AG04449 (cell line): ENCODE measurements at regions not wholly inside any gene's neighbourhood (a gene's known extent, or its start where the extent isn't known, plus 50 kb on each side); places are given as distances from the start of the nearest gene placed in this dataset.

Experiments used
- CTCF ChIA-PET: fragments of 350-600 bp; formaldehyde crosslinking; extraction: SDS; loops from one replicate; lab custom pipeline; 2021; ENCODE audit warnings: antibody characterized with exemption; lab: Yijun Ruan, JAX
- POLR2A ChIA-PET: fragments of 400-600, 350-600 bp; formaldehyde crosslinking; extraction: SDS; loops from one replicate; lab custom pipeline; 2020; ENCODE audit warnings: antibody characterized with exemption, inconsistent platforms; lab: Yijun Ruan, JAX
- DNase-seq: peaks from one replicate; pipeline ENCODE4 v3.0.0-alpha.2; 2010; ENCODE audit warnings: low read depth, low spot score
- H3K4me3 ChIP-seq: 2 replicates; pipeline ENCODE4 v1.5.1; 2011; ENCODE audit warnings: low read depth, mild to moderate bottlenecking, control low read depth, low read length
- TF ChIP-seq, protein P1 (sequence below): IDR thresholded peaks from one replicate; pipeline ENCODE4 v1.5.1; 2011; ENCODE audit warnings: mild to moderate bottlenecking, moderate library complexity, low read length, control low read depth, inconsistent platforms; ENCODE audit not compliant: insufficient read depth; ENCODE audit errors: missing control alignments

DNA sequence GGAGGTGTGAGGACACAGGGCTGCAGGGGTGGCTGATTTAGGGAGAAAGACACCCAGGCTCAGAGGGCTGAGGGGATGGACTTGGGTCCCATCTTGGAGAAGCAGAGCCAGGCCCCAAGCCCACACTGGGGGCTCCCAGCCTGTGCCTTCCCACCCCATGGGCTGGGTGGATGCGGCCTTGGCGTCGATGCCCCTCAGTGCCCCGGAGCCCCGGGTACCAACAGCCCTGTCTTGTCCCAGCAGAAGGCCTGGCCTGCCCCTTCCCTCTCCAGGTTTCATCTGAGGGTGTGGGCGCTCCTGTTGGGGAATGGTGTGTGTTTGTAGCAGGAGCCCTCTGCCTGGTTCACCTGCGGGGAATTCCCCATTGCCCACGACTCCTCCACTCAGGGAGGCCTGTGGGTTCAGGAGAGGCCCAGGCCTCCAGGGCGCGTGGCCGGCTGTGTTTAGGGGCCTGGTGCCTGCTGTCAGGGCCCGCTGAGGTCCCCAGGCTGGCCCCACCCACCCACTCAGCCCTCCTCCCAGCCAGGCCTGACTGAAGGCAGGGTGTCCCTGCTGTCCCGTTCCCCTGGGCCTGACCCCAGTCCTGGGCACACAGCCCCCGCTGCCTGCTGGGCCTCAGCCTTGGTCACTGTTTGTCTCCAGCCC lies 51.1 kb upstream of the BEGAIN start:
- DNase-seq = no peak
- TF ChIP-seq, protein P1, sequence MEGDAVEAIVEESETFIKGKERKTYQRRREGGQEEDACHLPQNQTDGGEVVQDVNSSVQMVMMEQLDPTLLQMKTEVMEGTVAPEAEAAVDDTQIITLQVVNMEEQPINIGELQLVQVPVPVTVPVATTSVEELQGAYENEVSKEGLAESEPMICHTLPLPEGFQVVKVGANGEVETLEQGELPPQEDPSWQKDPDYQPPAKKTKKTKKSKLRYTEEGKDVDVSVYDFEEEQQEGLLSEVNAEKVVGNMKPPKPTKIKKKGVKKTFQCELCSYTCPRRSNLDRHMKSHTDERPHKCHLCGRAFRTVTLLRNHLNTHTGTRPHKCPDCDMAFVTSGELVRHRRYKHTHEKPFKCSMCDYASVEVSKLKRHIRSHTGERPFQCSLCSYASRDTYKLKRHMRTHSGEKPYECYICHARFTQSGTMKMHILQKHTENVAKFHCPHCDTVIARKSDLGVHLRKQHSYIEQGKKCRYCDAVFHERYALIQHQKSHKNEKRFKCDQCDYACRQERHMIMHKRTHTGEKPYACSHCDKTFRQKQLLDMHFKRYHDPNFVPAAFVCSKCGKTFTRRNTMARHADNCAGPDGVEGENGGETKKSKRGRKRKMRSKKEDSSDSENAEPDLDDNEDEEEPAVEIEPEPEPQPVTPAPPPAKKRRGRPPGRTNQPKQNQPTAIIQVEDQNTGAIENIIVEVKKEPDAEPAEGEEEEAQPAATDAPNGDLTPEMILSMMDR = no peak
- H3K4me3 ChIP-seq = no peak overlapping the region
- POLR2A ChIA-PET = no interaction called here
- CTCF ChIA-PET = interaction anchor here (1.1 to 3.5 kb wide), 3 partner anchors 7 to 222 kb away, joined by 6 to 17 read pairs (median 7); no protein-coding TSS in a partner anchor

GRCh38 chr14:100639280-100639679 lies 52.1 kb upstream of the BEGAIN start:
- ChIA-PET CTCF (interaction anchor here (0.9 kb wide), 1 partner anchor 254 kb away, joined by 3 read pairs; no protein-coding TSS in a partner anchor), POLR2A (no interaction called here)
- DNase-seq = no peak
- H3K4me3 ChIP-seq = no peak overlapping the region
- TF ChIP-seq, protein P1 = no peak

DNA sequence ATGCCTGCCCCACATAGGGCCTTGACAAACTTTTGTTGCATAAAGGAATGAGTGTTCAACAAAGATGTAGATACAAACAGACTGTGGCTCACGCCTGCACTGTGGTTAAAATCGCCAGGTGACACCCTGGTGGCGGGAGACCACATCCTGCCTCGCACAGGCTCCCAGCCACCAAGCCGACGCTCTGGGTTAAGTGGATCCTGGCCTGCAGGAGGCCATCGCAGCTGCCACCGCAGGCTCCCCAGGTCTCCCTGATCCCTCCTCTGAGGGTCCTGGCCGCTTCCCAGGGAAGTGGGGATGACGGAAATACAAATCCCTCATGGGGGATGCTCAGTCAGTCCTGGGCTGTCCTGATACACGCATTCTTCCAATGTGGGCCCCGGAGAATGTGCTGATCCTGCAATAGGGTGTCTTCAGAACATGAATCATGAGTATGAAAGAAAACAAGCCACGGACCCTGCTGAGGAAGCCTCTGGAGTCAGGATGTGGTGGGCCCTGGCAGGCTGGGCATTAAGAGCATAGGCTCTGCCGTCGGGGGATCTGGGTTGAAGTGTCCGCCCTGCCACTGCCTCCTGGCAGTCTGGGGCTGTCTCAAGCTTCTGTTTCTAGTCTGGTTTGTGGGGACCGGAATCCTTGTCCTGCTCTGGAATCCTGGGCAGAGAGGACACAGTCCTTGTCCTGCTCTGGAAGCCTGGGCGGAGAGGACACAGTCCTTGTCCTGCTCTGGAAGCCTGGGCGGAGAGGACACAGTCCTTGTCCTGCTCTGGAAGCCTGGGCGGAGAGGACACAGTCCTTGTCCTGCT lies 53.5 kb upstream of the BEGAIN start:
- TF ChIP-seq, protein P1 = no peak
- H3K4me3 ChIP-seq = no peak overlapping the region
- ChIA-PET POLR2A (interaction anchor here (0.6 kb wide), 1 partner anchor 131 kb away, joined by 3 read pairs; no protein-coding TSS in a partner anchor), CTCF (interaction anchor here (0.7 to 7.4 kb wide), 4 partner anchors 12 to 254 kb away, joined by 3 to 261 read pairs (median 4); no protein-coding TSS in a partner anchor)
- no peak for DNase-seq

DNA sequence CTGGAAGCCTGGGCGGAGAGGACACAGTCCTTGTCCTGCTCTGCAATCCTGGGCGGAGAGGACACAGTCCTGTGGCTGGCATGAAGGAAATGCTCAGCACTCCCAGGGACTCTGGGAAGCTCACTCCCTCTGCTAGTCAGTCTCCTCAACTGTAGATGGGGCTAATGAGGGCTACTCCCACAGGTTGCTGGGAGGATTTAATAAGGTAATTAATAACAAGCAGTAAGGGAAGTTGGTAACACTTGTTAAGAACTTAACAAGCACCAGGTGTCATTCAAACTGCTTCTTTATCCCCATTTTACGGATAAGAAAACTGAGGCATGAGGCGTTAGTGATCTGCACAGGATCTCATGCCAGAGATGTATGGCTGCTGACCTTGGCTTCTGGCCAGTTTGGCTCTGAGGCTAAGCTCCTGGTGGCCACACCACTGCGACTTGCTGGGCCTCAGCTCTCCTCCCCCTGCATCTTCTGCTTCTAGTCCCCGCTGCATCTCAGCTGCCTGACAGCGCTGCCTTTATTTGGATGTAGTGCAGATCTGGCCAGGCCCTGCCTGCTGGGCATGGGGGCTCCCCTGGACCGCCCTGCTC lies 54.1 kb upstream of the BEGAIN start:
- ChIA-PET POLR2A (interaction anchor here (0.6 kb wide), 1 partner anchor 132 kb away, joined by 3 read pairs; no protein-coding TSS in a partner anchor), CTCF (interaction anchor here (0.7 to 7.4 kb wide), 4 partner anchors 11 to 255 kb away, joined by 3 to 261 read pairs (median 4); no protein-coding TSS in a partner anchor)
- TF ChIP-seq, protein P1 = no peak
- no peak overlapping the region for H3K4me3 ChIP-seq
- no peak for DNase-seq

GRCh38 chr14:100643426-100643825 lies 56.2 kb upstream of the BEGAIN start:
- no peak for DNase-seq
- ChIA-PET POLR2A (no interaction called here), CTCF (interaction anchor here (0.6 to 13.9 kb wide), 6 partner anchors 13 to 257 kb away, joined by 3 to 261 read pairs (median 92); no protein-coding TSS in a partner anchor)
- TF ChIP-seq, protein P1 = no peak
- H3K4me3 ChIP-seq = no peak overlapping the region
